Right lobe of liver (tissue), 4 donors: ENCODE measurements at regions not wholly inside any gene's neighbourhood (a gene's known extent, or its start where the extent isn't known, plus 50 kb on each side); places are given as distances from the start of the nearest gene placed in this dataset.

Experiments used
- CTCF ChIP-seq, 4 donors: fragments of 200-600 bp in 3 of 4; fragments of 450-650 bp in 1 of 4; IDR thresholded peaks; one replicate each; pipeline versions ENCODE4 v1.5.1 to v1.8.0; 2016 to 2022; ENCODE audit warnings: antibody characterized with exemption in 4 of 4, mild to moderate bottlenecking in 2 of 4
- POLR2A ChIP-seq: fragments of 450-650 bp; IDR thresholded peaks from one replicate; pipeline ENCODE4 v1.6.1; 2017; ENCODE audit warnings: antibody characterized with exemption, mild to moderate bottlenecking
- donor health status: DM: no; HTN: no; CAD: no.
- donor health status: DM: no; HTN: no; CAD: no.
- donor health status: DM: no; HTN: yes; CAD: no.

- TF ChIP-seq CTCF (IDR thresholded peaks at IDR 0.05) (no peak), POLR2A (no peak)
Measured at GRCh38 chr18:73551211-73551610, 596.4 kb downstream of the FBXO15 start.
